Activated CD8-positive, alpha-beta memory T cell treated with anti-CD3 and anti-CD28 coated beads, Interleukin-2, amount 50 U/mL, for 48 hours (primary cell): ENCODE measurements at regions not wholly inside any gene's neighbourhood (a gene's known extent, or its start where the extent isn't known, plus 50 kb on each side); places are given as distances from the start of the nearest gene placed in this dataset.
A peak's percentile ranks its signal among the peaks of the same experiment; 100 is the strongest.
"Not testable (repeated sequence)": the region's sequence is repeated elsewhere in the genome, so short reads cannot be mapped to it uniquely, and the experiment has no call there.

Experiments
- DNase-seq: peaks from one replicate; pipeline ENCODE4 v3.0.0-alpha.2; 2020

- DNase-seq, result peak; percentile 62
These were observed 117.0 kb downstream of the KCNRG start for GRCh38 chr13:50131920-50132903.

GRCh38 chr13:50132904-50133357 is 117.7 kb downstream of the KCNRG start:
- no peak for DNase-seq

GRCh38 chr13:50133358-50133953 is 118.2 kb downstream of the KCNRG start:
- no peak for DNase-seq

GRCh38 chr13:50136226-50136625 is 121.0 kb downstream of the KCNRG start:
- DNase-seq, result no peak

- DNase-seq, result no peak
These were observed 121.4 kb downstream of the KCNRG start for GRCh38 chr13:50136678-50137077.

GRCh38 chr13:50139435-50139934 is 124.2 kb downstream of the KCNRG start:
- DNase-seq, result not testable (repeated sequence)

GRCh38 chr13:50140153-50140552 is 124.9 kb downstream of the KCNRG start:
- DNase-seq, result no peak

GRCh38 chr13:50140581-50141374 is 125.5 kb downstream of the KCNRG start:
- no peak for DNase-seq

GRCh38 chr13:50141375-50141975 is 126.2 kb downstream of the KCNRG start:
- no peak for DNase-seq

GRCh38 chr13:50144246-50145160 is 129.3 kb downstream of the KCNRG start:
- DNase-seq, result no peak

- no peak for DNase-seq
These were observed 134.0 kb downstream of the KCNRG start for GRCh38 chr13:50149214-50149613.

- DNase-seq, result no peak
These were observed 134.7 kb downstream of the KCNRG start for GRCh38 chr13:50149932-50150331.

- no peak for DNase-seq
These were observed 137.0 kb downstream of the KCNRG start for GRCh38 chr13:50152224-50152623.

- DNase-seq, result no peak
These were observed 137.5 kb downstream of the KCNRG start for GRCh38 chr13:50152655-50153309.

GRCh38 chr13:50153401-50153800 is 138.2 kb downstream of the KCNRG start:
- DNase-seq, result no peak

- DNase-seq, result no peak
These were observed 138.6 kb downstream of the KCNRG start for GRCh38 chr13:50153876-50154275.

GRCh38 chr13:50154697-50155096 is 139.5 kb downstream of the KCNRG start:
- no peak for DNase-seq

GRCh38 chr13:50156140-50156539 is 140.9 kb downstream of the KCNRG start:
- DNase-seq, result no peak

- DNase-seq, result no peak
These were observed 141.4 kb downstream of the KCNRG start for GRCh38 chr13:50156561-50157127.

GRCh38 chr13:50158385-50159165 is 143.3 kb downstream of the KCNRG start:
- no peak for DNase-seq
